Fibroblast of skin of right quadriceps (primary cell): ENCODE measurements at regions not wholly inside any gene's neighbourhood (a gene's known extent, or its start where the extent isn't known, plus 50 kb on each side); places are given as distances from the start of the nearest gene placed in this dataset.
A peak's percentile ranks its signal among the peaks of the same experiment; 100 is the strongest.

ENCODE experiments used
- DNase-seq: peaks from one replicate; pipeline ENCODE4 v3.0.0-alpha.2; 2013

DNA sequence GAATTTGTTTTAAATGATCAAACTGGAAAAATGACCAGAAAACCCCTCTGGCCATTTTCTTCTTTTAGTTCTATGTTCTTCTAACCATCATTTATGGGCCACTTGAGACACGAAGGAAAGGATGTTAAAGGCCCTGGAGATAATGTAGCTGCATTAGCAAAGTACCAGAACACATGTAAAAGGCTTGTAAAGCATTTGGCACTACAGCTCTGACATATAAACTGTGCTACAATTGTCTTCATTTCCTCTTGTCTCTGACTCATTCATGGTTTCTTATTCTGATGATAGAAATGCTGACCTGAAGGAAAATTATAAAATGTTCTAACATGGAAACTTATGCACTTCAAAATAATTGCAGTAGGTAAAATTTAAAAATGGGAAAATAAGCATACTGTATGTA, 388.7 kb downstream of the FAT4 start:
- DNase-seq: peak; percentile 46

DNA sequence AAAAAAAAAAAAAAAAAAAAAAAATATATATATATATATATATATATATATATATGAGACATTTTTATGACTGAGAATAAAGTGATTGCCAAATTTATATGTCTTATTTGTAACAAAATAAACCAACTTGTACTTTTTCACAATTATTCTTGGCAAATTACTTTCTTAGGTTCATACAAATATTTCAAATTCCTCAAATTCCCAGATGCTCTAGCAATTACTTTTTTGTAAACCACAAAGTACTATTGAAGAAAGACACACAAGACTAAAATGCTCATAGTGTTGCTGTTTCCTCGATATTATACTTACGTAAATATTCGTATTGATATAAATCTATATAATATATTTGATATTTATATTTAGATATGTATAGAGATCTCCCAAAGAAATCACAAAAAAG, 390.0 kb downstream of the FAT4 start:
- DNase-seq: peak; percentile 50

DNA sequence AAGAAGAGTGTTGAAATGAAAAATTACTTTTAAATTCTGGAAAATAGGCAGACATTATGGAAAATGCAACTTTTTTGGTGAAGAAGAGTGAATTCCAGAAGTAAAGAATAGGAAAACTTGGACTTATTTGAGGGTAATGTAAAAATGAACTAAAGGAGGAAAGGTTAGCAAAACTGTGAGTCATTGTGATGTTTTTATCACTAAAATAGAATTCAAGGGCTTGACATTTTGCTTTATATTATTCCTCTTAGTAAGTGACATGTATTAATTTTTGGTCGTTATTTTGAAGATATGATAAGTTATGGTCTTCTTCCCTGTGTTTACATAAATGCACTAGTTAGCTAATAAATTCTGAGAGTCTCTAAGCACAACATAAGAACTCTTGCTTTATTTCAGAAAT, 390.9 kb downstream of the FAT4 start:
- DNase-seq: no peak

DNA sequence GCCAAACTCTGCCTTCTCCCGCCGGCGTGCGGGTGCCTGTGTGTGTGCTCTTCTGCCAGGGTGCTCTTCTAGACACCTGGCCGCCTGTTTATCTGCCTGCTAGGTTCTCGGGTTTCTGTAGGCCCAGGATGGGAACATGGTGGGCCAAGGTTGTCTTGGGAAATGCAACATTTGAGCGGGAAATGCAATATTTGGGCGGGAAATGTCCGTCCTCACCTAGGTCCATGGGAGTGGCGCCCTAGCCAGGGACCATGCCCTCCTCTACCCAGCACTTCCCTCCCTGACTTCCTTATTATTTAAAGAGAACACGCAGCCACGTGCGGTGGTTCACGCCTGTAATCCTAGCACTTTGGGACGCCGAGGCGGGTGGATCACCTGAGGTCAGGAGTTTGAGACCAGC, 392.6 kb downstream of the FAT4 start:
- DNase-seq: no peak

DNA sequence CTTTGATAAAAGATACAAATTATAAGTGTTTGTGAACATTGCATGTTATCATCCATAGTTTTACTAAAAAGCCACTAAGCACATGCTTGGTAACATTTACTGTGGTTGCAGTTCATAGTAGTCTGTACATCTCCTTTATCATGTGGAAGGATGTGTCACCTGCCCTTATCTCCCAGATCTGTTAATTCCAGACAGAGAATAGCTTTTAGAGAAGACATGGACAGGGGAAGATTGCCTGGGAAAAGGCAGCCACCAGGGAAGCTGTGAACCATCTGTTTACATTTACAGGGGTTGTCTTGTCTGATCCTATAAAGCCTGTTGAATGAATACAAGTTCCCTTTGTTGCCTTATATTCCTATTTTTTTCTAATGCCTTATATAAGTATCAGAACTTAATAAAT, 396.0 kb downstream of the FAT4 start:
- no peak for DNase-seq

DNA sequence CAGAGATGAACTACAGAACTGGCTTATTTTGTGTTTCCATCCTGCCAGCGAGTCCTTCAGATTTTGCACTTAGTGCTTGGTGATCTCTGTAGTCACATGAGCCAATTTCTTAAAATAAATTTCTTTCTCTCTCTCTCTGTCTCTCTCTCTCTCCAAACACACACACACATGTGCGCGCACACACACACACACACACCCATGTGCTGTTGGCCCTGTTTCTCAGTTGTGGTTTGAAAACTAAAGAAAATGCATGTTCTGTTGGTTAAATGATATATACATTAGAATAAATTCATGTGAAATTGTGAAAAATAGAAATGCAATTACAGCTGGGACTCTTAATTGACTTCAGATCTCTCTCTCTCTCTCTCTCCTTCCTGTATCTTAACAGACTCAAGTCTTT, 399.3 kb downstream of the FAT4 start:
- DNase-seq: no peak

DNA sequence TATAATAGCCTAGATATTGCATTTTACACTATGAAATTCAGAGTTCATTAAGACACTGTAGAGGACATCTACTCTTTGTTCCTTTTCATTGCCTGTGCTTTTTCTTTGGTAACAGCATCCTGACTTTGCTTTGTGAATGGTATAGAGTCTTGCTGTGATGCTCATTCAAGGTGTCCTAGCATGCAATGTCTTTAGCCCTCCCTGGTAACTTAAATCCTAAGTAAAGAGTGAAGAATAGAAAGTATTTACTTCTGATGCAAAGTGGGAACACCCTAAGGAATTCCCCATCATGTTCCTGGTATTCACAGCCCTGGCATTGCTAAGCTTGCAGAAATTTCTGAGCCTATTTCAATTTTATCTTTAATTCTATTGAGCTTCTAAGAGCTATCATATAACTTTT, 400.1 kb downstream of the FAT4 start:
- no peak for DNase-seq

DNA sequence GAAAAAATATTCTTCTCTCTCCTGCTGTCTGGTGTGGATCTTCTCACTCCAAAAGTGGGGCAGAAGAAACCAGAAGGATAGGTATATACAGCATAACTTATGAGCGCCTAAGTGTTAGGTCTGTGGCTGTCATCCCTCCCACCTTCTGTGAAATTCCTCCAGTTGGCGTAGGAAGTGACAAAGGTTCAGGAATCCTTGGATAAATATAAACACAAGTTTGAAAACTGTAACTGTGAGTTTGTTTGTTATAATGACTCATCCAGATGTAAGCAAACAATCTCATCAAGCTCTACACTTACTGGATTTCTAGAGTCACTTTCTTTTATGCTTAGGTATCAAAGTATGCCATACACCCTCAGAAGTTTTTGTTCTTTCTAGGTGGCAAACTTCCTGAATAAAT, 405.2 kb downstream of the FAT4 start:
- no peak for DNase-seq

DNA sequence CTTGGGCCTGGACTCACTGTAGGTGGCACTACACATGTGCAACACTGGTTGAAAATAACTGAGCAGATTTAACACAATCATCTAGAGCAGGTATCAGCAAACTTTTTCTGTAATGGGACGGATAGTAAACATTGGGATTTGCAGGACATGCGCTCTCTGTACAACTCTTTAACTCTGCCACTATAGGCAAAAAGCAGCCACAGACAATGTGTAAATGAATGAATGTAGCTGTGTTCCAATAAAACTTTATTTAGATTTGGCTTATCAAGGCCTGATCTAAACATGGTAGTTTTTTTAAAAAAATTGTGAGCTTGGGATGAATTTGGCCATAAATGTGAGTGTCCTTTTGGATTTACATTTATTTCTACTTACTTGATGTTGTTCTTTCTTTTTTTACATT, 407.3 kb downstream of the FAT4 start:
- no peak for DNase-seq

DNA sequence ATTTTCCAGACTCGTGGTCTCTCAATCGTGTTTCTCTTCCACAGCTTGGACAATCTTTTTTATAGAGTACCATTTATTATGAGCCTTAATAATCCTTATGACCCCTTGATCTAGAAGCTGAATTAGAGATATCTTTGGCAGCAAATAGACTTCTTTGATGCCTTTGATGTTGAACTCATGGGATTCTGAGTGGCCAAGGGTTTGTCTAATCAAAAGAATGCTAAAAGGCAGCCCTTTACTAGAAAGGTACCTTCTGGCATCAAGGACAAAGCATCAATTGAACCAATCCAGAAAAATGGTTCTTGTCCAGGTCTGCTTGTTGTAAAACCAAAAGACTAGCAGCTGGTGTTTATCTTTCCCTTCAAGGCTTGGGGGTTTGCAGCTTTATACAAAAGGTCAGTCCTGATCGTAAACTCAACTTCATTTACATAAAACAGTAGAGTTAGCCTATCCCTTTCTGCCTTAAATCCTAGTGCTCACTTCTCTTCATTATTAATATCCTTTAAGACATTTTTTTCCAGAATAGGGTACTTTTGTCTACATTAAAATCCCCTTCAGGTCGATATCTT, 411.3 kb downstream of the FAT4 start:
- DNase-seq: no peak

DNA sequence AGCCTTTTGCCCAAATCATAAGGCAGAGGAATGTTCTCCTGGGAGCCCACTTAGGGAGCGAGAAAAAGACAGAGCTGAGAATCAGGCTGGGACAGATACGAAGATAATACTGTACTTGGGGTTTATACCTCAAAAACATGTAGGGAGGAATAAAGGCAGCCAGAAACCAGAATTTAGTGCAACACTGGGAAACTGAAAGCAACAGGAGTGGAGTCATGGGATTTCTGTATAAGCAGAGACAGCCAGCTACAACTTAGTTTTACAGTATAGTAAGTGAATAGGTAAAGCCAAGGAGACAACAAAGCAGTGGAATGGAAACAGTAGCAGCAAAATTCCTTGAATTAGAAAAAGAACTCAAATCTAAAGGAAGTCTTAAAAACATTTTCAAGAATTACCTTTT, 413.2 kb downstream of the FAT4 start:
- no peak for DNase-seq

DNA sequence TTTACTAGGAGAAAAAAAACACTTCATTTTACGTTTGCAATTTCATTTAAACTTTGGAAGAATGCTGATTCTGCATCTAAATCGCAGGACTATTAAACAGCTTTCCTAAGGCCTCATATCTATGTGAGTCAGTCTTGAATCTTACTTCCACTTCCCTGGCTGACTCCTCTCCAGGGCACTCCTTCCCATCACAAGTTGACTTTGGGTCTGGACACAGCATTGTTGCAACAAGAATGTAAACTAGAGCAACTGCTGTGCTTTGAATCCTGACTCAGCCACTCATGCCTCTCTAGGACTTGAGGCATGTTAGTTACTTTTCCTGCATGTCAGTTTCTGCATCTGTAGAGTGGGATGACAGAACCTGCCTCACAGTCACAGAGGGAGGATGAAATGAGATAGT, 413.8 kb downstream of the FAT4 start:
- DNase-seq: peak; percentile 82

DNA sequence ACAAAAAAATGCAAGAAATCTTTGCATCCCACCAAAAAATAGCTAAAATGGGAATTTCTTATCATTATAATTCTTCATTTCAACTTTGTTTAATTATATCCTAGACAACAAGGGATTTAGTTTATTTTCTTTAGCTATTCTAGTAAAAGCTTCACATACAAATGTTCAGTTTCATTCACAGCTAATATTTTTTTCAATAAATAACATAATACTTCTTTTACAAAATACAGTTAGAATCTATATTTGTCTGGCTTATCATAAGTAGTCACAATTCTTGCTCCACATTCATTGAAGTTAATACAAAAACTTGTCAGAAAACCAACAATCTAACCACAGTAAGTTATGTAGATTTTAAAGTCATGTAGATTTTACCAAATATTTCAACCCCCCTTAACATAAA, 414.4 kb downstream of the FAT4 start:
- no peak for DNase-seq

DNA sequence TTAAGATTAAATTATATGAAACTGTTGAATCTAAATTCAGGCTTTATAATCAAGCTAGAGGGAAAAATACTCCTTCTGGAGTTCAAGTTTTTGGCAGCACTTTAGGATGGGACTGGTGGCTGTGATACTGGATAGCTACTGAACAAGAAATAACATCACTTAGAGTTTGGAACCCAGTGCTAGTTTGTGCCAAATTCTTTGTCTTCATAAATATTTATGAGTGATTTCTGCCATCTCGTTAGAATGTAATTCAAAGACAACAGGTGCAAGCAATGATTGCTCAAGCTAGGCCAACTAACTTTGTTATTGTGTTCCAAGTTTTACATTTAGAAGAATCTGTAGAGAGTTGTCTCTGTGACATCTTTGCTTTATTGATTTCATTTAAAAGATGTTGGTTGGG, 417.9 kb downstream of the FAT4 start:
- no peak for DNase-seq

DNA sequence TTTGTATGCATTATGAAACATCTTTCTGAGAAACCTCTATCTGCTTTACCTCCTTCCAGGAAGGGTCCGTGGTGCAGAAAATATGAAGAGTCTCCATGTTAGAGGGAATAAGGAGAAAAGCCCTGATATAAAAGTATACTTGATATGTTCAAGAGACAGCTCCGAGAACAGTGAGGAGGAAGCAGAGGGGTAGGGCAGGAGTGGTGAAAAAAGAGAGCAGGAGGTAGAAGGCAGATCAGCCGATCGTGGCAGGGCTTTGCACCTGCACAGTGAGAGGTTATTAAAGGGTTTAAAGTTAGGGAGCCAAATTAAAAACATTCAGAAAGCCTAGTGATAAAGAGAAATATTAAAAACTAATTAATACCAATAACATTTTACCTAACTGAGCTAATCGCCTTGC, 419.7 kb downstream of the FAT4 start:
- no peak for DNase-seq

DNA sequence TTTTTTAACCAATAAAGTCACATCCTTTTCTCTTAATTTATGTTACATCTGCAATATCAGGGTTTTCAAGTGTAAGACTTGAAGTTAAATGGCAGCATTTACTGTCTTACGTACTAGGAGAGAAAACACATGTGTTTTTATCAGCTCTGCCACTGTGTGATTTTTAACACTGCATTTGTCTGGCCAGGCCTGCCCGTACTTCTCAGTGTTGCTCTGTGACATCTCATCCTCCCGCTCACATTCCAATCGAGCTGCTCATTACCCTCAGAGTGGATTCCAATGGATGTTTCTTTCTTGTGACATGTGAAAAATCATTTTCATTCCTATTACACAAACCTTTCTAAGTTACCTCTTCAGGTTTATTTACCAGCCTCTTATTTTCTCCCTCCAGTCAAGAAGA, 420.3 kb downstream of the FAT4 start:
- DNase-seq: peak; percentile 92

DNA sequence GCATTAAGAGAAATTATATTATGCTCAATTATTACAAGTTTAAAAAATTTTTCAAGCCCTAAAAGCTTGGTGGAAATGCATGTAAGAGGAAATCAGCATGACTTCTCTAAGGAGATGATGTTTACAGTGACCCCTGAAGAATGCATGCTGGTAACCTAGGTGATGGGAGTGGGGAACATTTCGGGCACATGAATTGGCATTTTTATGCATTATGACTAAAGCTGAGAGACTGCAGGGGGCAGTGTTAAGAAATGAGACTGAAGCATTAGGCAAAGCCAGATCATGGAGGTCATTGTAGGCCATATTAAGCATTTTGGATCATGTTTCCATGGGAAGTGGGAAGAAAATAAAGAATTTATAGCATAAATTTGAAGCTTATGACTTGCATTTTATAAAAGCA, 421.3 kb downstream of the FAT4 start:
- DNase-seq: peak; percentile 65

DNA sequence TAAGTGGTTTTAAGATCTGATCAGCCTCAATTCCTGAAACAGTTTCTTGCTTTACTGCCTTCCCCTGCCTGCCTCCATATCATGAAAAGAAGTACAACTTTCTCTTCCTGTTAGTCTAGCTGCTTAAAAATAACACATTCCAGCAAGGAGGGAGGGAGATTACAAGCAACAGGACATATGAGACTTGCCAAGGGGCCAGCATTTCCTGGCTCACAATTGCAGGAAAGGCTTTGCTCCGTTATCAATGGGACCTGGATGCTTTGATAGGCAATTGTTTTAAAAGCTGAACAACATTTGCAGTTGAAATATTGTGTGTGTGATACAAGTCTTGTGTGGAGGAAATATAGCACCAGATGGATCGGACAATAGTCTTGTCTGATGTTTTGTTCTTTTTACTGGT, 425.0 kb downstream of the FAT4 start:
- peak; percentile 19 for DNase-seq

DNA sequence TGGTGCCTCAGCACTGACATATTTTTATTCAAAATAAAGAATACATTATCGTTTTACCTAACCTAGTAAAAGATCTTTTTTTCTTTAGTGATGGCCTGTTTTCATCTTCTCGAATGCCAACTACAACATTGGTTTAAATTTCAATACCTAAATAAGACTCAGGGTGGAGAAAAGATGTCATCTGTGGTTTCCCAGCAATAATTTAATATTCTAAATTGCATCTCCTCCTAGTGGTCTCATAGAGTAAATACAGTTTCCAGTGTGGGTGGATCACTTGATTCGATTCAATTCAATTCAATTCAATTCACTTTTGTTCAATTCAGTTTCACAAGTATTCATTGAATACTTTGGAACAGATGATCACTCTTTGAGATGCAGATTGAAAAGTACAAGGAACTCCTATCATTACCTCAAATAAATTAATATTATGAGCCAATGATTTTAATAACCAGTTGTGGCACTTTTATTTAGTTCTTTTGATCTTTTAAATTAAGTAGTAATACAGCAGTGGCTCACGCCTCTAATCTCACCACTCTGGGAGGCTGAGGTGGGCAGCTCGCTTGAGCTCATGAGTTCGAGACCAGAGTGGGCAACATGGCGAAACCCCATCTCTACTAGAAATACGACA, 427.2 kb downstream of the FAT4 start:
- peak; percentile 40 for DNase-seq

DNA sequence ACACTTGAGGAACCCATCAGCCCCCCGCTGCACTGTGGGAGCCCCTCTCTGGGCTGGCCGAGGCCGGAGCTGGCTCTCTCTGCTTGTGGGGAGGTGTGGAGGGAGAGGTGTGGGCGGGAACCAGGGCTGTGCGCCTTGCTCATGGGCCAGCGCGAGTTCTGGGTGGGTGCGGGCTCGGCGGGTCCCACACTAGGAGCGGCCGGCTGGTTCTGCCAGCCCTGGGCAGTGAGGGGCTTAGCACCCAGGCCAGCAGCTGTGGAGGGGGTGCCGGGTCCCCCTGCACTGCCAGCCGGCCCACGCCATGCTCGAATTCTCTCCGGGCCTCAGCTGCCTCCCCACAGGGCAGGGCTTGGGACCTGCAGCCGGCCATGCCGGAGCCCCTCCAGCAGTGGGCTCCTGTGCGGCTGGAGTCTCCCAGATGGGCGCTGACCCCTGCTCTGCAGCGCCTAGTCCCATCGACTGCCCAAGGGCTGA, 430.2 kb downstream of the FAT4 start:
- DNase-seq: no peak

DNA sequence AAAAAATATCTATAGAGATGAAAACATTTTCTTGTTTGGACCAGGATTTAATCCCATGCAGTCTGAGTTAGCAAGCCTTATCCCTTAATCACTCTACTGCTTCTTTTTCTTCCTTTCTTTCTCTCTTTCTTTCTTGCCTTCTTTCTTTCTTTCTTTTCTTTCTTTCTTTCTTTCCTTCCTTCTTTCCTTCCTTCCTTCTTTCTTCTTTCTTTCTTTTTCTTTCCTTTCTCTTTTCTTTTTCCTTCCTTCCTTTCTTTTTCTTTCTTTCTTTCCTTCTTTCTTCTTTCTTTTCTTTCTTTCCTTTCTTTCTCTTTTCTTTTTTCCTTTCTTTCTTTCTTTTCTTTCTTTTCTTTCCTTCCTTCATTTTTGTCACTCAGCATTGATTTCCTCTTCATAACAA, 434.6 kb downstream of the FAT4 start:
- DNase-seq: no peak

DNA sequence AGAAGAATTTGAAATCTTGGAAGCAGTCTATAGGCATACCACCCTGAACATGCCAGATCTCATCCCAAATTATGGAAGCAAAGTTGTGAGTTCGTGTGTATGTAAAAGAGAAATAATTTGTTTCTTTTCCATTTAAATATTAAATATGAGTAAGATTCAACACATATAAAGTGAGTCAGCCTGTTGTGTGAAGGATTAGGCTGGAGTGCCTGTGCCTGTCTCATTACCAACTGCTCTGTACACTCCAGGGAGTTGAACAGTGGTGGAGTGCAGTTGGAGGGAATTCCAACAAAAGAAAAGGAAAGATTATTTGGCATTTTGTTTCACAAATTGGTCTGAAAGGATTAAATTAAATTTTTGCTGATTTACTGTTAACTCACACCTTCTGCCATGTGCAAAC, 435.6 kb downstream of the FAT4 start:
- peak; percentile 17 for DNase-seq

DNA sequence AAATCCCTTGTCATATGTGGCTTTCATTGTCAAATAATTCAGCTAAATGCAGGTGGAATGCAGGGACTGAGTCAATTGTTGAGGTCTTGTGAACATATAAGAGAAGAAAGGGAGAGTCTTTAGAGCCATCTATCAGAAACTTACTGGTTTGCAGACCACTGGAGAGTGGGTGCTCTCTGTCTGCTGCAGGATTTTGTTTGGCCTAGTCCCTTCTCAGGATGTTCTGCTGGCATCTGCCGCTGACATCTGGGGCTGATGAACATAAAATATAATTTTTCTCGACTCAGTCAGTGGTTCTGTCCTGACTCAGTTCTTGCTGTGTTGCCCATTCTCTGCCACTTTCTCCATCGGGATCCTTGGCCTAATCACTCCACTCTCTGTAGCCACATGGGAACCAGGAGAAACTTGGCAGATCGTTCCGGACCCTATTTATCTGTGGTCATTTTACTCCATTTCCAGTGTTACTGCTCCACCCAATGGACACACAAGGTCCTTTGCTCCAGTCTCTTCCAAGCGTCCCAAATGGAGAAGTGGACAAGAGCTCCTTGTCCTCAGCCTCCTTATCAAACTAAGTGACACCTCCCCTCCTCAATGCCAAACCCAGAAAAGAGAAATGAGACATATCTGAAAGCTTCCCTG, 436.2 kb downstream of the FAT4 start:
- DNase-seq: peak; percentile 32

DNA sequence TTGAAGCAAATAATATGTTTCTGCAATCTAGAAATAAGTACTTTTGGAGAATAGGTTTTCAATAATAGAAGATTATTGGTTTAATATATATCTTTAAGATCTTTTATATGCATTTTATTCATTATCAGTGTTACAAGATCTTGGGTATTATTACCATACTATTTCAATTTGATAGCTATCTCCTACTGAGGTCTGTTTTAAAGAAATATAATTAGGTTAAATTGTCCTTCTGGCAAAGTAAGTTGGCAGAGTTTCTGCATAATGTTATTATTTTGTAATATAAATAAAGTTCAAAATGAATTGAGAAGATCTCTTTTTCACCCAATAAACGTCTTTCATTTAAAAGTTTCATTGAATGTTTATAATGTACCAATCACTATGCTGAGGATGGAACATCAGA, 443.7 kb downstream of the FAT4 start:
- no peak for DNase-seq
